Fibroblast of lung (primary cell): ENCODE measurements at regions not wholly inside any gene's neighbourhood (a gene's known extent, or its start where the extent isn't known, plus 50 kb on each side); places are given as distances from the start of the nearest gene placed in this dataset.

ENCODE experiments used
- DNase-seq, 2 donors: peaks; one replicate each; pipeline versions ENCODE4 v3.0.0 to v3.0.0-alpha.2; 2010; ENCODE audit warnings: low read depth in 2 of 2
- H2AFZ ChIP-seq: 2 replicates; pipeline ENCODE4 v1.5.1; 2012; ENCODE audit warnings: low read length, control low read depth, inconsistent platforms
- H3K27ac ChIP-seq: 2 replicates; pipeline ENCODE4 v1.5.1; 2011; ENCODE audit warnings: low read length, control low read depth; ENCODE audit not compliant: insufficient read depth
- H3K27me3 ChIP-seq: 2 replicates; pipeline ENCODE4 v1.5.1; 2011; ENCODE audit warnings: mild to moderate bottlenecking, low read length; ENCODE audit not compliant: control insufficient read depth, insufficient read depth
- H3K36me3 ChIP-seq: 2 replicates; pipeline ENCODE4 v1.5.1; 2011; ENCODE audit warnings: low read length; ENCODE audit not compliant: control insufficient read depth, insufficient read depth
- H3K4me1 ChIP-seq: 2 replicates; pipeline ENCODE4 v1.5.1; 2011; ENCODE audit warnings: low read length; ENCODE audit not compliant: control insufficient read depth, insufficient read depth; ENCODE audit errors: extremely low read depth
- H3K4me2 ChIP-seq: 2 replicates; pipeline ENCODE4 v1.5.1; 2011; ENCODE audit warnings: low read length, control low read depth; ENCODE audit not compliant: insufficient read depth; ENCODE audit errors: extremely low read depth
- H3K4me3 ChIP-seq, 4 experiments: fragments of 200-600 bp in 1 of 4; sonication (generic) in 1 of 4; replicated peaks in 1 of 4; 2 replicates each; pipeline ENCODE4 v1.5.1; 2011 to 2016; ENCODE audit warnings: low read length in 4 of 4, low read depth in 3 of 4, mild to moderate bottlenecking in 3 of 4, control low read depth in 2 of 4, inconsistent platforms in 1 of 4, mixed read lengths in 1 of 4; ENCODE audit not compliant: insufficient read depth in 1 of 4; ENCODE audit errors: control extremely low read depth in 1 of 4
- H3K79me2 ChIP-seq: 2 replicates; pipeline ENCODE4 v1.5.1; 2012; ENCODE audit warnings: mild to moderate bottlenecking, low read length, inconsistent platforms; ENCODE audit not compliant: control insufficient read depth, insufficient read depth
- H3K9ac ChIP-seq: 2 replicates; pipeline ENCODE4 v1.5.1; 2011; ENCODE audit warnings: mild to moderate bottlenecking, low read length, control low read depth; ENCODE audit not compliant: insufficient read depth
- H3K9me3 ChIP-seq: 2 replicates; pipeline ENCODE4 v1.5.1; 2012; ENCODE audit warnings: low read depth, low read length; ENCODE audit not compliant: control insufficient read depth, insufficient read depth
- H4K20me1 ChIP-seq: 2 replicates; pipeline ENCODE4 v1.5.1; 2011; ENCODE audit warnings: low read length; ENCODE audit not compliant: control insufficient read depth, insufficient read depth; ENCODE audit errors: extremely low read depth
- CTCF ChIP-seq, 2 donors: IDR thresholded peaks in 1 of 2; conservative IDR thresholded peaks in 1 of 2; 1 replicate in 1 of 2; 2 replicates in 1 of 2; pipeline ENCODE4 v1.5.1; 2011 to 2012; ENCODE audit warnings: low read length in 2 of 2, control low read depth in 1 of 2, inconsistent platforms in 1 of 2, low read depth in 1 of 2, mild to moderate bottlenecking in 1 of 2
- EZH2 ChIP-seq: IDR thresholded peaks from 2 replicates; pipeline ENCODE4 v1.5.1; 2012; ENCODE audit warnings: low read length, control low read depth, mild to moderate bottlenecking; ENCODE audit errors: missing control alignments

DNA sequence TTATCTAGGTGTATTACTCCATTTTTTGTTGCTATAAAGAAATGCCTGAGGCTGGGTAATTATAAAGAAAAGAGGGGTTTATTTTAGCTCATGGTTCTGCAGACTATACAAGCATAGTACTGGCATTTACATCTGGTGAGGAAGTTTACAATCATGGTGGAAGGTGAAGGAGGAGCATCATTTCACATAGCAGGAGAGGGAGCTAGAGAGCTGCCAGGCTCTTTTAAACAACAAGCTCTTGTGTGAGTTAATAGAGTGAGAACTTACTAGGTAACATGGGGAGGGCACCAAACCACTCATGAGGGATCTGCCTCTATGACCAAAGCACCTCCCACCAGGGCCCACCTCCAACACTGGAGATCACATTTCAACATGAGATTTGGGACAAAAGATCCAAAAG, 221.7 kb upstream of the GPC6 start:
- no peaks in the 10 kb centered on the region for H3K4me1 ChIP-seq
- no peak overlapping the region for H3K4me2 ChIP-seq
- no peaks in the 10 kb centered on the region for H3K36me3 ChIP-seq
- no peaks in the 10 kb centered on the region for H3K9me3 ChIP-seq
- H3K79me2 ChIP-seq = no peaks in the 10 kb centered on the region
- H2AFZ ChIP-seq = no peak overlapping the region
- peak in 1 of 2 donors; percentile 17 for DNase-seq
- H3K4me3 ChIP-seq = no peak overlapping the region
- no peaks in the 10 kb centered on the region for H3K27me3 ChIP-seq
- no peaks in the 10 kb centered on the region for H4K20me1 ChIP-seq
- H3K9ac ChIP-seq = no peak overlapping the region
- TF ChIP-seq CTCF (conservative IDR thresholded peaks at IDR 0.05 in 1 of 2, IDR thresholded peaks at IDR 0.05 in 1 of 2; ENCODE audit: low read depth in 1 of 2, low read length in 2 of 2) (no peak), EZH2 (no peak)
- H3K27ac ChIP-seq = no peak overlapping the region

DNA sequence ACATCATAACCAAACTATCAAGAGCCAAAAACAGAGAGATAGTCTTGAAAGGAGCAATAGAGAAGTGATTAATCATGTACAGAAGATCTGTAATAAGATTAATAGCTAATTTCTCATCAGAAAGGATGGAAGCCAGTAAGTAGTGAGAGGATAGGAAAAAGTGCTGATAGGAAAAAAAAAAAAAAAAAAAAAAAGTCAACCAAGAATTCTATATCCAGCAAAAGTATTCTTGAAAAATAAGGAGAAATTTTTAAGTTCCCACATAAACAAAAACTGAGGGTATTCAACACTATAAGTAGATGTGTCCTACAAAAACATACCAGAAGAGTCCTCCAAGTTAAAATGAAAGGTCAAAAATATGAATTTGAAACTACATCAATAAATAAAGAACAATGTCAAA, 218.7 kb upstream of the GPC6 start:
- Histone ChIP-seq H3K79me2 (no peaks in the 10 kb centered on the region), H3K9ac (no peak overlapping the region), H3K4me2 (no peak overlapping the region), H3K36me3 (no peaks in the 10 kb centered on the region), H4K20me1 (no peaks in the 10 kb centered on the region), H3K9me3 (no peaks in the 10 kb centered on the region), H3K4me3 (no peak overlapping the region), H2AFZ (no peak overlapping the region), H3K27ac (no peak overlapping the region), H3K27me3 (no peaks in the 10 kb centered on the region), H3K4me1 (no peaks in the 10 kb centered on the region)
- DNase-seq = no peak
- TF ChIP-seq CTCF (conservative IDR thresholded peaks at IDR 0.05 in 1 of 2, IDR thresholded peaks at IDR 0.05 in 1 of 2; ENCODE audit: low read depth in 1 of 2, low read length in 2 of 2) (no peak), EZH2 (no peak)

GRCh38 chr13:93017493-93018112, 209.0 kb upstream of the GPC6 start:
- Histone ChIP-seq H3K9ac (no peak overlapping the region), H3K36me3 (no peaks in the 10 kb centered on the region), H4K20me1 (no peaks in the 10 kb centered on the region), H3K4me2 (no peak overlapping the region), H3K79me2 (no peaks in the 10 kb centered on the region), H2AFZ (no peak overlapping the region), H3K4me1 (no peaks in the 10 kb centered on the region), H3K4me3 (no peak overlapping the region), H3K27ac (no peak overlapping the region), H3K27me3 (no peaks in the 10 kb centered on the region), H3K9me3 (no peaks in the 10 kb centered on the region)
- no peak for DNase-seq
- TF ChIP-seq EZH2 = no peak
- no peak for TF ChIP-seq CTCF (conservative IDR thresholded peaks at IDR 0.05 in 1 of 2, IDR thresholded peaks at IDR 0.05 in 1 of 2; ENCODE audit: low read depth in 1 of 2, low read length in 2 of 2)
